ENCODE measurements at regions not wholly inside any gene's neighbourhood (a gene's known extent, or its start where the extent isn't known, plus 50 kb on each side); places are given as distances from the start of the nearest gene placed in this dataset.
A peak's percentile ranks its signal among the peaks of the same experiment; 100 is the strongest.
"Not testable (repeated sequence)": the region's sequence is repeated elsewhere in the genome, so short reads cannot be mapped to it uniquely, and the experiment has no call there.

DNA sequence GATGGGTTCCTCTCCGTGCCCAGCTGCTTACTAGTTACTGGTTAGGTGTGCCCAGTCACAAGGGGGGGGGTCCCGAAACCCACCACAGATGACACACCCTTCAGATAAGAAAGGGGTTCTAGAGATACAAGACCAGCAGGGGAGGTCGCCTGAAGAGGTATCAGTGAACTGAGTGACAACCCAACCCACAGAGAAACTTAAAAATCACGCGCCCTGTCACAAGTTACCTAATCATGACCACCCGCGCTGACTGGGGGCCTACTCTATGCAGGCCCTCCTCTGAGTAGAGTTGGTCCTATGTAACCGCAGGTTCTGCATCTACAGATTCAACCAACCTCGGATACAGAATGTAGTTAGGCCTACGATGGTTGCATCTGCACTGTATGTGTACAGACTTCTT lies 210.3 kb upstream of the SFSWAP start:
- no peak for TF ChIP-seq POLR2A (IDR thresholded peaks at IDR 0.05; ENCODE audit: low read depth, low read length)
- FAIRE-seq: no peak
- DNase-seq (ENCODE audit: insufficient read length, low spot score): no peak

DNA sequence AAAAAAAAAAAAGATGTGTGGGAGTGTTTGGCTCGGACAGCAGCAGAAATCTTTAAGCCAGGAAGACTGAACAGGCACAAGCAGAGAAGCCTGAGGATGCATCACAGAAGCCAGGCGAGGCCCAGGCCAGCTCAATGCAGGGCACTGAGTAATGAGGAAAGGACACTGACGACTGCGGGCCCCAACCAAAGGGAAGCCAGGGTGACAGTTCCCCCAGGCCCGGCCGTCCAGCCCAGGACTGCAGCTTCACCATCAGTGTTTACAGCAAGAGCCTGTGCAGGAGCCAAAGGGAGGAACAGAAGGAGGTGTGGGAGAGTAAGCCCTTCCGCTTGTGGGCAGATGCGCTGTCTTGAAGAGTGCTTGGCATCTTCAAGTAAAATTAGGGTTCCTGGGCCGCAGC lies 205.3 kb upstream of the SFSWAP start:
- FAIRE-seq (no peak), DNase-seq (ENCODE audit: insufficient read length, low spot score) (no peak)
- TF ChIP-seq POLR2A (IDR thresholded peaks at IDR 0.05; ENCODE audit: low read depth, low read length): no peak

DNA sequence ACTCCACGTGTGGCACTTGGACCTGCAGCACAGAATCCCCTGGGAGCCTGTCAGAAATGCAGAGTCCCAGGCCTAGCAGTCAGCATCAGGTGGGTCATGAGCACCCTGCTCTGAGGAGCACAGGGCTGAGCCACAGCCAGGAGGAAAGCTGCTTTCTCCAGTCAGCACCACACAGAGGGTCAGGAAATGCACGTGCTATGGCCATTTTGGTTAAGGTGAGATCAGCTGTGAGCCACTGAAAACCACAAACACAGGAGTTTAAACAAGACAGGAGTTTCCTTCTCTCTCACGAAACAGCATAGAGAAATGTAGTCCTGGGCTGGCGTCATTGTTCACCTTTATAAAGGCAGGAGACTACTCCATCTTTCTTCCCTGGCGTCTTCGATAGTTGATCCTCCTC lies 204.5 kb upstream of the SFSWAP start:
- DNase-seq (ENCODE audit: insufficient read length, low spot score): no peak
- no peak for FAIRE-seq
- no peak for TF ChIP-seq POLR2A (IDR thresholded peaks at IDR 0.05; ENCODE audit: low read depth, low read length)

DNA sequence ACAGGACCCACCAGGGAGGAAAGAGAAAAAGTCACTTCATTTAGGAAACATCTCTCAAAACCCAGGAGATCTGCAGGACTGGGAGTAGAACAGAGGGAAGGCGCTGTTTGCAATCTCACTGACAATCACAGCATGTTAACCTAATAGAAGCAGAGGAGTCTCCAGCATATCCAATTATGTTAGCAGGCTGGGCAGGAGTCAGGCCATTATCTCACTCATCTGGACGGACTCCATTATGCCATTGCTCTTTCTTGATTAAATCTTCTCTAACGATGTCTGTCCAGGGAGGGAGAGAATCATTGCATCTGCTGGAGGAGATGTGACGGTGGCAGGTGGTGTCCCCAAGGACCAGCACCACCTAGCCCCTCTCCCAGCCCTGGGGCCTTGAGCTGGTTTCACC lies 203.8 kb upstream of the SFSWAP start:
- DNase-seq (ENCODE audit: insufficient read length, low spot score): no peak
- no peak for TF ChIP-seq POLR2A (IDR thresholded peaks at IDR 0.05; ENCODE audit: low read depth, low read length)
- no peak for FAIRE-seq

DNA sequence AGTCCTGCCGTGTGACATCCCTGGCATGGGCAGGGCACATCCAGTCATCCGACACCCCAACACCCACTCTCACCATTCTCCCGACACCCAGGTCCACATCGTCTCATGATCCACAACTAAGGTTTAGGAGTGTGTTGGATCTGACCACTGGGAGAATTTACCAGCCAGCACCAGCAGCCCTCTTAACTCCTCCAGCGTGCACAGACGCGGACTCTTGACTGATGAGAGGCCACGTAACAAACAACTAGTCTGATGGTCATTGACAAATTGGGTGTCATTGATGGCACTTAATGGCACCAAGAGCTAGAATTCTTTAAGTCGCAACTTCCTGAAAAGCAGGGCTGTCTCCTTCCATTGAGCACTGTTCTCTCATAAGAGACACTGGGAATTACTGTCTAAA lies 203.0 kb upstream of the SFSWAP start:
- FAIRE-seq (no peak), DNase-seq (ENCODE audit: insufficient read length, low spot score) (no peak)
- TF ChIP-seq POLR2A (IDR thresholded peaks at IDR 0.05; ENCODE audit: low read depth, low read length): no peak

DNA sequence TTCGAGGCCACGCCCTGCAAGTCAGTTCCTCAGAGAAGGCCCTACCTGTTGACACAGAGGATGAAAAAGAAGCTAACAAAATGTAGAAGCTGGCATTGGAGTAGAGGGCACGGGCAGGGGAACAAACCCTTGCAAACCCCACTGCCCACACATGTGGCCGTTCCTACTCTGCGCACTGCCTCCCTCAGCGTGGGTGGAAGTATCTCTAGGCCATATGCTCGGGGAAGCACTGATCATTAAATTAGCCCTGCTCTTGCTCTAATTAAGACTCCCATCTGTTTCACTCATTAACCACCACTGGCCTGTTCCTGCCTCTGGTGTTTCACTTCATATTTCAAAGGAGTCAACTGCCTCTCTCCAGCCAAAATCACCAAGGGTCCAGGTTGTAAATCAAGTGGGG lies 201.2 kb upstream of the SFSWAP start:
- no peak for FAIRE-seq
- no peak for TF ChIP-seq POLR2A (IDR thresholded peaks at IDR 0.05; ENCODE audit: low read depth, low read length)
- DNase-seq (ENCODE audit: insufficient read length, low spot score): no peak

DNA sequence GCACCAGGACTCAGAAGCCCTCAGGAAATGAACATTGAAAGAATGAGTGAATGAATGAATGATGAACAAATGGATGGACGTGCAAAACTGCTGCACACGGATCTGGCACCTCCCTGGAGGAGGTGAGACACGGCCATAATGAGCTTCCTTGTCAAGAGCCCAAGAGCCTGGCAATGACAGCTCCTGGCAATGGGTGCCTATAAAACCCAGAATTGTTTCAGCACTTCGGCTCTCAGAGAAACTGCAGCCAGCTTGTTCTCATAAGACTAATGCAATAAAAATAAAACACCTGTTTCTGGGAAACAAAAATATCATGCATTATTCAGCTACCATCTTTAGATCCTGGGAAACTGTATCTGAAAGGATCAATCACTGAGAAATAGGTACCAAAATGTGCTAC lies 200.5 kb upstream of the SFSWAP start:
- DNase-seq (ENCODE audit: insufficient read length, low spot score) (no peak), FAIRE-seq (no peak)
- no peak for TF ChIP-seq POLR2A (IDR thresholded peaks at IDR 0.05; ENCODE audit: low read depth, low read length)

DNA sequence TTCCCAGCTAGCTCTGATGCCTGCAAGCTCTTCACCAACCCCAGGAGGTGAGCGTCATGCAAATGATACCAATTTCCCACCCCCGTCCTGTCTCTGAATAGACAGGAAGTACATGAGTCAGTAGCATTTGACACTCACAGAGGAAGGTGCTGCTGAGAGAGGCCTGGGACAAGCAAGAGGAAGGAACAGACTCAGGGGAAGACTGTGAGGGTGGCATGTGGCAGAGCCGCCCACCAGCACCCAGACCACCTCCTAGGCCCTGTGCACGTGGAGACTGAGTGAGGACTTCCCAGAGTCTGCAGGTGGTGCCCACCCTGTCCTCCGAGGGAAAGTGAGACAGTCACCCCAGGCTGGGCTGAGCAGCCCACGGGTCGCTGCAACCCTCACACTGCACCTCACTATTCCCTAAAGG lies 199.5 kb upstream of the SFSWAP start:
- TF ChIP-seq POLR2A (IDR thresholded peaks at IDR 0.05; ENCODE audit: low read depth, low read length): no peak
- FAIRE-seq: no peak
- peak; percentile 73 for DNase-seq (ENCODE audit: insufficient read length, low spot score)

DNA sequence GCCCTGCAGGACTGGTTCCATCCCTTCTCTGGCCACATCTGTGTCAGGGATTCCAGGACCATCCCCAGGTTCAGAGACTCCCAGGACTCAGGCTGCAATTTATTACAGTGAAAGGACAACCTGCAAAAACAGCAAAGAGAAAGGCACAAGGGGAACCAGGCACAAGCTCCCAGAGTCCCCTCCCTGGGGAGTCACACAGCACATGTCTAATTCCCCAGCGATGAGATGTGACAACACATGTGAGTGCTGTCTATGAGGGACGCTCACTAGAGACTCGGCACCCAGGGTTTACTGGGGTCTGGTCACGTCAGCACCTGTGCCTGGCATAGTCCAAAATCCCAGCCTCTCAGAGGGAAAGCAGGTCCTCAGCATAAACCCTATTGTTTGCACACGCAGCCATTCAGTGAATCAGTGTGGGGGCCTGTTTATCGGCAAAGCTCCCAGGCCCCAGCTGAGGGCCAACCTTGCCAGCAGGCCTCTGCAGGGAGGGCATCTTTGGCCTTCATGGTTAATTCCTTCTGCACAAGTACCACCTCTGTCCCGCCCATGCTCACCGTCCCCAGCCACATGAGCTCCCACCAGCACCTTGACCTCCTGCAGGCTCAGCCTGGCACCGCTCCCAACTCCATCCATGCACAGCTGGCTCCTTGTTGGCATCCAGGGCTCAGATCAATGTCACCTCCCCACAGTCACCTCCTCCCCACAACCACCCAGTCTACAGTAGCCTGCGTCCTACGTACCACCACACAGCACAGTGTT lies 198.9 kb upstream of the SFSWAP start:
- no peak for TF ChIP-seq POLR2A (IDR thresholded peaks at IDR 0.05; ENCODE audit: low read depth, low read length)
- no peak for FAIRE-seq

DNA sequence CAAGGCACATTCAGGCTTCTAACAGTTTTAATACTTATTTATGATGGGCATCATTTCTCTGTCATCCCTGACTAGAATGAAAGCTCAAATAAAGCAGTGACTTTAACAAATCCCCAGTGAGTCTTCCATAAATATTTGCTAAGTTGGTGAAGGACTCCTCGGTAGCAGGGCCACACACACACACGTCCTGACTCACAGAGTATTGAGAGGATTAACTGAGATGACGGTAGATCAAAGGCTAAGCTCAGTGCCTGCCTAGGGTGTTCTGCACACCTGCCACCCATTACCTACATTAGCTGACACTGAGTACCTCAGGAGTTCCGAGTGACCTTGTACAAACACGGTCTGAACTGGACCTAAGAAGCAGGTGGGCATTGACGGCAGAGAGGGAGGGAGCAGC lies 197.3 kb upstream of the SFSWAP start:
- DNase-seq (ENCODE audit: insufficient read length, low spot score): no peak
- FAIRE-seq: no peak
- no peak for TF ChIP-seq POLR2A (IDR thresholded peaks at IDR 0.05; ENCODE audit: low read depth, low read length)

More for the DNA sequence above, 198.9 kb upstream of the SFSWAP start:
- DNase-seq (ENCODE audit: insufficient read length, low spot score): no peak

DNA sequence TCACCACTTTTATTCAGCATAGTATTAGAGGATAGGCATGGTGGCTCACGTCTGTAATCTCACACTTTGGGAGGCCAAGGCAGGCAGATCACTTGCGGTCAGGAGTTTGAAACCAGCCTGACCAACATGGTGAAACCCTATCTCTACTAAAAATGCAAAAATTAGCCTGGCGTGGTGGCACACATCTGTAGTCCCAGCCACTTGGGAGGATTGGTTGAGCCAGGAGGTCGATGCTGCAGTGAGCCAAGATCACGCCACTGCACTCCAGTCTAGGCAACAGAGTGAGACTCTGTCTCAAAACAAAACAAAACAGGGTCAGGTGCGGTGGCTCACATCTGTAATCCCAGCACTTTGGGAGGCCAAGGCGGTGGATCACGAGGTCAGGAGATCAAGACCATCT lies 190.3 kb upstream of the SFSWAP start:
- not testable (repeated sequence) for FAIRE-seq; DNase-seq (ENCODE audit: insufficient read length, low spot score)

DNA sequence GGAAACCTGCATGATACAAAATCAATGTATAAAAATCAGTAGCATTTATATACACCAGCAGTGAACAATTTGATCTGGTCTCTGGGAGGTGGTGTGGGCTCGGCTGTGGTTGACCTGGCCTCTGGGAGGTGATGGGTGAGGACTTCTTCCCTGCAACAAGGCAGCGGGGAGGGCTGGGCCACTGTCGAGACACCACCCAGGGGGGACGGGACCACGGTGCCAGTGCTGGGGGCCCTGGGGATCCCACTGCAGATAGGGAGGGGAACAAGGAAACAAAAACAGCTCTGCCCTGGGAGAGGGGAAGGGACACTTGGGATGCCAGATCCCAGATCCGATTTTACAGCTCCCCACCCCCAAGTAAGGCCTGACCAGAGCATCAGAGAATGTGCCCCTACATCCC lies 189.6 kb upstream of the SFSWAP start:
- no peak for FAIRE-seq
- TF ChIP-seq POLR2A (IDR thresholded peaks at IDR 0.05; ENCODE audit: low read depth, low read length): no peak

DNA sequence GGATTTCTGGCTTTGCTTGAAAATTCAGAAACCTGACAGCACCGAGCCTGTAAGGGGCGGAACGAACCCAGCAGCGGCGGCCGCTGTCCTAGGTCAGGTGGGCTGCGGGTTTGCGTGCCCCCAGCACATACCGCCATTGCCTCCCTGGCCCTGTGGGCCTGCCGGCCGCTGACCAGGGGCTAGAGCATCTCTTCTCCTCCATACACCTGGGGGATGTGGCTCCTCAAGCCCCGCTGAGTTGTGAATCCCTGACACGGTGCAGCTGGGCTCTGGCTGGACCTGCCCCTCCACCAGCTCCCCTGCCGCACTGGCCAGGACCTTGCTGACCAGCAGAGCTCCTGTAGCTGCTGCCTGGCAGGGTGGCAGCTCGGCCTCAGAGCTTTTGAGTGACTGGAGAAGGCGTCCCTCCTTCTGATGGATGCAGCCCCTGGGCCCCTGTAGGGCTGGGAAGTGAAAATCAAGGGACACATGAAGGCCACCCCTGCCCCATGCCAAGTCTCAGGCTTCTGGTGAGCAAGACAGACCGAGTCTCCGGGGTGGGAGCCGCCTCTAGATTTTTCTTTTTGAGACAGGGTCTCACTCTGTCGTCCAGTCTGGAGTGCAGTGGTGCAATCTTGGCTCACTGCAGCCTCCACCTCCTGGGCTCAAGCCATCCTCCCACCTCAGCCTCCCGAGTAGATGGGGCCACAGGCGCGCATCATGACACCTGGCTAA lies 184.9 kb upstream of the SFSWAP start:
- DNase-seq (ENCODE audit: insufficient read length, low spot score) (no peak), FAIRE-seq (no peak)
- no peak for TF ChIP-seq POLR2A (IDR thresholded peaks at IDR 0.05; ENCODE audit: low read depth, low read length)

More for the DNA sequence above, 189.6 kb upstream of the SFSWAP start:
- DNase-seq (ENCODE audit: insufficient read length, low spot score): no peak

DNA sequence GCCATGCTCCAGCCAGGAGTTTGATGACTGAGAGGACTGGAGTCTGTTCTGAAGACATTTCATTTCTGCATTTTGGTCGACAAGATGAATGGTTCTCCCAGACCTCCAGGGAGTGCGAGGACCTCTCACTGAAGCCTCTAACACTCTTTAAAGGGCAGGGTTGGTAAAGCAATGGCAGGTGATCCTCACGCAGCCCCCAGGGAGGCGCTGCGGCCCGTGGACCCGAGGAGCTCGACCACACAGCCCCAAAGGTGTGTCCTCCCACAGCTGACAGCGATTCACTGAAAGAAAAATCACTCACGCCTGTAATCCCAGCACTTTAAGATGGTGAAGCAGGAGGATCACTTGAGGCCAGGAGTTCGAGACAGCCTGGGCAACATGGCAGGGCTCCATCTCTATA lies 183.8 kb upstream of the SFSWAP start:
- DNase-seq (ENCODE audit: insufficient read length, low spot score) (no peak), FAIRE-seq (no peak)
- no peak for TF ChIP-seq POLR2A (IDR thresholded peaks at IDR 0.05; ENCODE audit: low read depth, low read length)

DNA sequence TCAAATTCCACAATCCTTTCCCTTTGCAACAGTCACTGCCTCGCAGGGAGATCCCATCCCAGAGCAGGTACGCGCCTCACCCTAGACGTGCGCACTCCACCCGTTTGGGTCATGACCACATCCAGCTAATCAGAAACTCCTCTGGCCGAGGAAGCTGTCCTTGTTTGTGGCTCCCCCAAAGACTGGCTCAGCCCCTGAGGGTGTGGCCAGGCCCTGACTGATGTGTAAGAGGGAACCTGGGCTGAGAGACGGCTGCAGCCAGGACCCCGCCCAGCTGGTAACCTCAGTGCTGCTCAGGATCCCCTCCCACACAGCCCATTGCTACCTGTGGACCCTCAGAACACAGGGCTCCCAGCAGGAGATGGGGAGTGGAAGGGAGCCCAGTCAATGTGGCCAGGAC lies 183.2 kb upstream of the SFSWAP start:
- no peak for FAIRE-seq

More for the DNA sequence above, 183.2 kb upstream of the SFSWAP start:
- DNase-seq (ENCODE audit: insufficient read length, low spot score): no peak
- TF ChIP-seq POLR2A (IDR thresholded peaks at IDR 0.05; ENCODE audit: low read depth, low read length): no peak

All from H54 (cell line).